ENCODE measurements at regions not wholly inside any gene's neighbourhood (a gene's known extent, or its start where the extent isn't known, plus 50 kb on each side); places are given as distances from the start of the nearest gene placed in this dataset.
"Not testable (repeated sequence)": the region's sequence is repeated elsewhere in the genome, so short reads cannot be mapped to it uniquely, and the experiment has no call there.

- no peaks in the 10 kb centered on the region for H3K4me1 ChIP-seq (ENCODE audit: control insufficient read depth in 1 of 2, insufficient read depth in 2 of 2, low read length in 2 of 2)
- no peaks in the 10 kb centered on the region for H3K36me3 ChIP-seq (ENCODE audit: control insufficient read depth in 1 of 2, insufficient read depth in 2 of 2, low read length in 2 of 2)
- no peak overlapping the region for H3K27ac ChIP-seq (ENCODE audit: low read length)
- H3K27me3 ChIP-seq (ENCODE audit: low read depth, low read length) = no peaks in the 10 kb centered on the region
- H3K4me3 ChIP-seq (ENCODE audit: low read depth in 1 of 2, low read length in 2 of 2) = no peak overlapping the region
- H3K9me3 ChIP-seq (ENCODE audit: control insufficient read depth in 1 of 2, low read length in 2 of 2) = no peaks in the 10 kb centered on the region
These were observed 442.0 kb upstream of the MEF2C start for GRCh38 chr5:89324990-89325389.

- Histone ChIP-seq H3K27ac (ENCODE audit: low read length) (no peak overlapping the region), H3K36me3 (ENCODE audit: control insufficient read depth in 1 of 2, insufficient read depth in 2 of 2, low read length in 2 of 2) (no peaks in the 10 kb centered on the region)
These were observed 437.7 kb upstream of the MEF2C start for GRCh38 chr5:89320421-89321277.

GRCh38 chr5:89317838-89318237 lies 434.9 kb upstream of the MEF2C start:
- not testable (repeated sequence) for H3K27ac ChIP-seq (ENCODE audit: low read length); H3K4me1 ChIP-seq (ENCODE audit: control insufficient read depth in 1 of 2, insufficient read depth in 2 of 2, low read length in 2 of 2); H3K27me3 ChIP-seq (ENCODE audit: low read depth, low read length); H3K9me3 ChIP-seq (ENCODE audit: control insufficient read depth in 1 of 2, low read length in 2 of 2); H3K4me3 ChIP-seq (ENCODE audit: low read depth in 1 of 2, low read length in 2 of 2); H3K36me3 ChIP-seq (ENCODE audit: control insufficient read depth in 1 of 2, insufficient read depth in 2 of 2, low read length in 2 of 2)

More at GRCh38 chr5:89320421-89321277, 437.7 kb upstream of the MEF2C start:
- Histone ChIP-seq H3K9me3 (ENCODE audit: control insufficient read depth in 1 of 2, low read length in 2 of 2) (no peaks in the 10 kb centered on the region), H3K4me3 (ENCODE audit: low read depth in 1 of 2, low read length in 2 of 2) (no peak overlapping the region), H3K4me1 (ENCODE audit: control insufficient read depth in 1 of 2, insufficient read depth in 2 of 2, low read length in 2 of 2) (no peaks in the 10 kb centered on the region), H3K27me3 (ENCODE audit: low read depth, low read length) (no peaks in the 10 kb centered on the region)

GRCh38 chr5:89315286-89316100 lies 432.5 kb upstream of the MEF2C start:
- no peaks in the 10 kb centered on the region for H3K4me1 ChIP-seq (ENCODE audit: control insufficient read depth in 1 of 2, insufficient read depth in 2 of 2, low read length in 2 of 2)
- H3K27ac ChIP-seq (ENCODE audit: low read length) = peak overlapping the region; percentile 36
- no peaks in the 10 kb centered on the region for H3K9me3 ChIP-seq (ENCODE audit: control insufficient read depth in 1 of 2, low read length in 2 of 2)
- no peak overlapping the region for H3K4me3 ChIP-seq (ENCODE audit: low read depth in 1 of 2, low read length in 2 of 2)
- no peaks in the 10 kb centered on the region for H3K36me3 ChIP-seq (ENCODE audit: control insufficient read depth in 1 of 2, insufficient read depth in 2 of 2, low read length in 2 of 2)
- no peaks in the 10 kb centered on the region for H3K27me3 ChIP-seq (ENCODE audit: low read depth, low read length)

- H3K4me3 ChIP-seq (ENCODE audit: low read depth in 1 of 2, low read length in 2 of 2) = no peak overlapping the region
- peak overlapping the region; percentile 60 for H3K27ac ChIP-seq (ENCODE audit: low read length)
- H3K9me3 ChIP-seq (ENCODE audit: control insufficient read depth in 1 of 2, low read length in 2 of 2) = no peaks in the 10 kb centered on the region
- H3K27me3 ChIP-seq (ENCODE audit: low read depth, low read length) = no peaks in the 10 kb centered on the region
- no peaks in the 10 kb centered on the region for H3K4me1 ChIP-seq (ENCODE audit: control insufficient read depth in 1 of 2, insufficient read depth in 2 of 2, low read length in 2 of 2)
- H3K36me3 ChIP-seq (ENCODE audit: control insufficient read depth in 1 of 2, insufficient read depth in 2 of 2, low read length in 2 of 2) = no peaks in the 10 kb centered on the region
These were observed 431.0 kb upstream of the MEF2C start for GRCh38 chr5:89313804-89314588.

- no peaks in the 10 kb centered on the region for H3K36me3 ChIP-seq (ENCODE audit: control insufficient read depth in 1 of 2, insufficient read depth in 2 of 2, low read length in 2 of 2)
- H3K4me1 ChIP-seq (ENCODE audit: control insufficient read depth in 1 of 2, insufficient read depth in 2 of 2, low read length in 2 of 2) = no peaks in the 10 kb centered on the region
- no peaks in the 10 kb centered on the region for H3K9me3 ChIP-seq (ENCODE audit: control insufficient read depth in 1 of 2, low read length in 2 of 2)
- no peaks in the 10 kb centered on the region for H3K27me3 ChIP-seq (ENCODE audit: low read depth, low read length)
- no peak overlapping the region for H3K4me3 ChIP-seq (ENCODE audit: low read depth in 1 of 2, low read length in 2 of 2)
- H3K27ac ChIP-seq (ENCODE audit: low read length) = peak overlapping the region; percentile 60
These were observed 430.1 kb upstream of the MEF2C start for GRCh38 chr5:89313044-89313443.

- H3K27ac ChIP-seq (ENCODE audit: low read length) = no peak overlapping the region
- no peaks in the 10 kb centered on the region for H3K9me3 ChIP-seq (ENCODE audit: control insufficient read depth in 1 of 2, low read length in 2 of 2)
- H3K36me3 ChIP-seq (ENCODE audit: control insufficient read depth in 1 of 2, insufficient read depth in 2 of 2, low read length in 2 of 2) = no peaks in the 10 kb centered on the region
- H3K27me3 ChIP-seq (ENCODE audit: low read depth, low read length) = no peaks in the 10 kb centered on the region
- H3K4me3 ChIP-seq (ENCODE audit: low read depth in 1 of 2, low read length in 2 of 2) = no peak overlapping the region
- H3K4me1 ChIP-seq (ENCODE audit: control insufficient read depth in 1 of 2, insufficient read depth in 2 of 2, low read length in 2 of 2) = no peaks in the 10 kb centered on the region
These were observed 426.3 kb upstream of the MEF2C start for GRCh38 chr5:89309268-89309667.

- Histone ChIP-seq H3K4me1 (ENCODE audit: control insufficient read depth in 1 of 2, insufficient read depth in 2 of 2, low read length in 2 of 2) (no peaks in the 10 kb centered on the region), H3K36me3 (ENCODE audit: control insufficient read depth in 1 of 2, insufficient read depth in 2 of 2, low read length in 2 of 2) (no peaks in the 10 kb centered on the region), H3K27me3 (ENCODE audit: low read depth, low read length) (no peaks in the 10 kb centered on the region), H3K9me3 (ENCODE audit: control insufficient read depth in 1 of 2, low read length in 2 of 2) (no peaks in the 10 kb centered on the region), H3K4me3 (ENCODE audit: low read depth in 1 of 2, low read length in 2 of 2) (no peak overlapping the region), H3K27ac (ENCODE audit: low read length) (no peak overlapping the region)
These were observed 425.6 kb upstream of the MEF2C start for GRCh38 chr5:89308606-89309040.

GRCh38 chr5:89307972-89308371 lies 425.0 kb upstream of the MEF2C start:
- H3K4me1 ChIP-seq (ENCODE audit: control insufficient read depth in 1 of 2, insufficient read depth in 2 of 2, low read length in 2 of 2) = no peaks in the 10 kb centered on the region
- no peaks in the 10 kb centered on the region for H3K27me3 ChIP-seq (ENCODE audit: low read depth, low read length)
- no peak overlapping the region for H3K4me3 ChIP-seq (ENCODE audit: low read depth in 1 of 2, low read length in 2 of 2)
- H3K9me3 ChIP-seq (ENCODE audit: control insufficient read depth in 1 of 2, low read length in 2 of 2) = no peaks in the 10 kb centered on the region
- no peaks in the 10 kb centered on the region for H3K36me3 ChIP-seq (ENCODE audit: control insufficient read depth in 1 of 2, insufficient read depth in 2 of 2, low read length in 2 of 2)
- no peak overlapping the region for H3K27ac ChIP-seq (ENCODE audit: low read length)

- H3K36me3 ChIP-seq (ENCODE audit: control insufficient read depth in 1 of 2, insufficient read depth in 2 of 2, low read length in 2 of 2); H3K4me3 ChIP-seq (ENCODE audit: low read depth in 1 of 2, low read length in 2 of 2); H3K9me3 ChIP-seq (ENCODE audit: control insufficient read depth in 1 of 2, low read length in 2 of 2): not testable (repeated sequence)
These were observed 424.2 kb upstream of the MEF2C start for GRCh38 chr5:89307141-89307540.

GRCh38 chr5:89303033-89303480 lies 420.1 kb upstream of the MEF2C start:
- Histone ChIP-seq H3K27ac (ENCODE audit: low read length) (no peak overlapping the region), H3K9me3 (ENCODE audit: control insufficient read depth in 1 of 2, low read length in 2 of 2) (no peaks in the 10 kb centered on the region), H3K36me3 (ENCODE audit: control insufficient read depth in 1 of 2, insufficient read depth in 2 of 2, low read length in 2 of 2) (no peaks in the 10 kb centered on the region), H3K27me3 (ENCODE audit: low read depth, low read length) (no peaks in the 10 kb centered on the region), H3K4me1 (ENCODE audit: control insufficient read depth in 1 of 2, insufficient read depth in 2 of 2, low read length in 2 of 2) (no peaks in the 10 kb centered on the region), H3K4me3 (ENCODE audit: low read depth in 1 of 2, low read length in 2 of 2) (no peak overlapping the region)

More at GRCh38 chr5:89307141-89307540, 424.2 kb upstream of the MEF2C start:
- H3K4me1 ChIP-seq (ENCODE audit: control insufficient read depth in 1 of 2, insufficient read depth in 2 of 2, low read length in 2 of 2); H3K27ac ChIP-seq (ENCODE audit: low read length); H3K27me3 ChIP-seq (ENCODE audit: low read depth, low read length): not testable (repeated sequence)

Measured in muscle layer of duodenum (tissue), 2 donors.